Left ventricle myocardium inferior (tissue), 1 donor: ENCODE measurements at regions not wholly inside any gene's neighbourhood (a gene's known extent, or its start where the extent isn't known, plus 50 kb on each side); places are given as distances from the start of the nearest gene placed in this dataset.

ENCODE experiments used
- DNase-seq: peaks from one replicate; pipeline ENCODE4 v3.0.0-alpha.2; 2020
- H3K27ac ChIP-seq: fragments of 200-600 bp; replicated peaks from 2 replicates; pipeline ENCODE4 v1.8.0; 2021
- H3K27me3 ChIP-seq: fragments of 200-600 bp; 2 replicates; pipeline ENCODE4 v1.8.0; 2021; ENCODE audit warnings: low read depth
- H3K36me3 ChIP-seq: fragments of 200-600 bp; 2 replicates; pipeline ENCODE4 v1.8.0; 2021
- H3K4me1 ChIP-seq: fragments of 200-600 bp; 2 replicates; pipeline ENCODE4 v1.8.0; 2021
- H3K4me3 ChIP-seq: fragments of 200-600 bp; 2 replicates; pipeline ENCODE4 v1.8.0; 2021; ENCODE audit warnings: mild to moderate bottlenecking, moderate library complexity
- H3K9me3 ChIP-seq: fragments of 200-600 bp; replicated peaks from 2 replicates; pipeline ENCODE4 v1.8.0; 2021
- CTCF ChIP-seq: fragments of 200-600 bp; IDR thresholded peaks from 2 replicates; pipeline ENCODE4 v1.8.0; 2021; ENCODE audit warnings: antibody characterized with exemption, mild to moderate bottlenecking, borderline replicate concordance
- intact Hi-C: fragments of 100-400 bp; cut with micrococcal nuclease; formaldehyde crosslinking; loops from one replicate; pipeline ENCODE4 v1.11.0; 2022
- donor health status: DM: no; HTN: yes; CAD: no; lungs with severe emphysema.

GRCh38 chr5:168106008-168106761, 185.3 kb upstream of the WWC1 start:
- TF ChIP-seq CTCF = no peak
- intact Hi-C loops = no loop called here
- no peak for DNase-seq
- H3K9me3 ChIP-seq = no peaks in the 10 kb centered on the region
- H3K27me3 ChIP-seq = peaks cover 3% of the 10 kb centered on the region
- H3K4me1 ChIP-seq = peaks cover 28% of the 10 kb centered on the region
- H3K4me3 ChIP-seq = no peak overlapping the region
- H3K36me3 ChIP-seq = peaks cover 1% of the 10 kb centered on the region
- no peak overlapping the region for H3K27ac ChIP-seq

DNA sequence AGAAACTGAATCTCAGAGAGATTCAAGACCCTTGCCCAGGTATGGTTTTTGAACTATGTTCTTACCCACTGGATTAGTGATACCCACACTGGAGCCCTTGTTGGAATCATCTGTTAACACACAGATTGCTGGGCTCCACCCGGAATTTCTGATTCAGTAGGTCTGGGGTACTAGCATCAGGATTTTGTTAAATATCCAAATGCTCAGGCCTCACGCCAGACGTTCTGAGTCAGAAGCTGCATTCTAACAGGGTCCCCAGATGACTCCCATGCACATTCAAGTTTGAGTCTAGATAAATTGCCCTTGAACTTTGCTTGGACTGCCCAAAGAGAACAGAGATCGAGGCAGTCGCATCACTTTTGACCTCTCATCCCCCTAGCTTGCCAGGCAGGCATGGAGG, 182.0 kb upstream of the WWC1 start:
- Histone ChIP-seq H3K27me3 (peaks cover 3% of the 10 kb centered on the region), H3K4me3 (no peak overlapping the region), H3K36me3 (peaks cover 3% of the 10 kb centered on the region), H3K27ac (no peak overlapping the region), H3K9me3 (no peaks in the 10 kb centered on the region), H3K4me1 (peaks cover 18% of the 10 kb centered on the region)
- DNase-seq = no peak
- intact Hi-C loops = no loop called here
- no peak for TF ChIP-seq CTCF

- H3K9me3 ChIP-seq = no peaks in the 10 kb centered on the region
- peaks cover 3% of the 10 kb centered on the region for H3K36me3 ChIP-seq
- intact Hi-C loops = loop anchor here (10.0 kb wide), 1 partner anchor 104 kb away; no protein-coding TSS in a partner anchor
- DNase-seq = no peak
- H3K4me3 ChIP-seq = no peak overlapping the region
- H3K4me1 ChIP-seq = peaks cover 8% of the 10 kb centered on the region
- no peak for TF ChIP-seq CTCF
- H3K27ac ChIP-seq = no peak overlapping the region
- H3K27me3 ChIP-seq = peaks cover 3% of the 10 kb centered on the region
These were observed 181.1 kb upstream of the WWC1 start for GRCh38 chr5:168110384-168110783.

- intact Hi-C loops = loop anchor here (10.0 kb wide), 1 partner anchor 104 kb away; no protein-coding TSS in a partner anchor
- DNase-seq = no peak
These were observed 180.3 kb upstream of the WWC1 start for GRCh38 chr5:168110870-168111832.

More at GRCh38 chr5:168110870-168111832, 180.3 kb upstream of the WWC1 start:
- TF ChIP-seq CTCF = no peak
- H3K4me1 ChIP-seq = peaks cover under 1% of the 10 kb centered on the region
- H3K36me3 ChIP-seq = peaks cover 6% of the 10 kb centered on the region
- H3K27me3 ChIP-seq = peaks cover 3% of the 10 kb centered on the region
- no peak overlapping the region for H3K27ac ChIP-seq
- H3K4me3 ChIP-seq = no peak overlapping the region
- no peaks in the 10 kb centered on the region for H3K9me3 ChIP-seq
